H9 (cell line): ENCODE measurements at regions not wholly inside any gene's neighbourhood (a gene's known extent, or its start where the extent isn't known, plus 50 kb on each side); places are given as distances from the start of the nearest gene placed in this dataset.

Source experiments
- DNase-seq: peaks from one replicate; pipeline ENCODE4 v3.0.0-alpha.2; 2017
- H2AFZ ChIP-seq: one replicate; pipeline ENCODE4 v1.6.1; 2013; ENCODE audit warnings: mild to moderate bottlenecking, low read length, control low read depth, moderate library complexity
- H2AK5ac ChIP-seq: 2 replicates; pipeline ENCODE4 v1.6.1; 2013; ENCODE audit warnings: low read length, control low read depth, mixed read lengths; ENCODE audit not compliant: insufficient read length
- H2BK120ac ChIP-seq: one replicate; pipeline ENCODE4 v1.6.1; 2013; ENCODE audit warnings: low read depth, mild to moderate bottlenecking, low read length, control low read depth, inconsistent platforms; ENCODE audit not compliant: poor library complexity, severe bottlenecking
- H2BK12ac ChIP-seq: 2 replicates; pipeline ENCODE4 v1.6.1; 2013; ENCODE audit warnings: low read length, control low read depth, mixed read lengths, low read depth; ENCODE audit not compliant: insufficient read length
- H2BK15ac ChIP-seq: 2 replicates; pipeline ENCODE4 v1.6.1; 2013; ENCODE audit warnings: low read depth, low read length, control low read depth
- H2BK20ac ChIP-seq: one replicate; pipeline ENCODE4 v1.6.1; 2013; ENCODE audit warnings: low read depth, mild to moderate bottlenecking, low read length, control low read depth, inconsistent platforms; ENCODE audit not compliant: poor library complexity, severe bottlenecking
- H2BK5ac ChIP-seq: 2 replicates; pipeline ENCODE4 v1.6.1; 2013; ENCODE audit warnings: low read length, control low read depth, mixed read lengths; ENCODE audit not compliant: insufficient read length
- H3K14ac ChIP-seq: 2 replicates; pipeline ENCODE4 v1.6.1; 2013; ENCODE audit warnings: low read length, control low read depth; ENCODE audit not compliant: insufficient read depth
- H3K18ac ChIP-seq: 2 replicates; pipeline ENCODE4 v1.6.1; 2013; ENCODE audit warnings: low read depth, mild to moderate bottlenecking, mixed read lengths, low read length, control low read depth; ENCODE audit not compliant: insufficient read length
- H3K23ac ChIP-seq: 2 replicates; pipeline ENCODE4 v1.6.1; 2013; ENCODE audit warnings: low read length, control low read depth, mixed read lengths, low read depth; ENCODE audit not compliant: insufficient read length
- H3K23me2 ChIP-seq: 2 replicates; pipeline ENCODE4 v1.6.1; 2013; ENCODE audit warnings: low read depth, mild to moderate bottlenecking, mixed read lengths, low read length, control low read depth; ENCODE audit not compliant: insufficient read length, poor library complexity, severe bottlenecking
- H3K27ac ChIP-seq: 2 replicates; pipeline ENCODE4 v1.5.1; 2013; ENCODE audit warnings: low read length, control low read depth, mixed read lengths, low read depth; ENCODE audit not compliant: insufficient read length
- H3K27me3 ChIP-seq: 2 replicates; pipeline ENCODE4 v1.6.1; 2013; ENCODE audit warnings: low read length, control low read depth, inconsistent platforms; ENCODE audit not compliant: insufficient read depth
- H3K4ac ChIP-seq: 2 replicates; pipeline ENCODE4 v1.6.1; 2013; ENCODE audit warnings: low read depth, mild to moderate bottlenecking, control low read depth, inconsistent platforms, low read length, moderate library complexity
- H3K4me1 ChIP-seq: 2 replicates; pipeline ENCODE4 v1.6.1; 2013; ENCODE audit warnings: low read length, control low read depth, inconsistent platforms; ENCODE audit not compliant: insufficient read depth
- H3K4me2 ChIP-seq: 2 replicates; pipeline ENCODE4 v1.6.1; 2013; ENCODE audit warnings: low read length, control low read depth, mixed read lengths; ENCODE audit not compliant: insufficient read length, insufficient read depth
- H3K56ac ChIP-seq: 2 replicates; pipeline ENCODE4 v1.6.1; 2013; ENCODE audit warnings: low read depth, mild to moderate bottlenecking, mixed read lengths, low read length, control low read depth; ENCODE audit not compliant: insufficient read length
- H3K79me1 ChIP-seq: 2 replicates; pipeline ENCODE4 v1.6.1; 2013; ENCODE audit warnings: low read depth, mild to moderate bottlenecking, moderate library complexity, low read length, control low read depth, inconsistent platforms; ENCODE audit not compliant: insufficient read depth, poor library complexity, severe bottlenecking
- H3K79me2 ChIP-seq: 2 replicates; pipeline ENCODE4 v1.6.1; 2013; ENCODE audit warnings: low read length, control low read depth, inconsistent platforms; ENCODE audit not compliant: insufficient read depth
- H3K9ac ChIP-seq: 2 replicates; pipeline ENCODE4 v1.6.1; 2013; ENCODE audit warnings: low read length, control low read depth, mixed read lengths; ENCODE audit not compliant: insufficient read length; ENCODE audit errors: extremely low read depth
- H3K9me3 ChIP-seq: one replicate; pipeline ENCODE4 v1.6.1; 2013; ENCODE audit warnings: low read depth, low read length, inconsistent platforms; ENCODE audit not compliant: control insufficient read depth
- H3T11ph ChIP-seq: one replicate; pipeline ENCODE4 v1.6.1; 2013; ENCODE audit warnings: mild to moderate bottlenecking, low read length, control low read depth, inconsistent platforms
- H4K20me1 ChIP-seq: one replicate; pipeline ENCODE4 v1.6.1; 2013; ENCODE audit not compliant: control insufficient read depth, insufficient read length, insufficient read depth
- H4K5ac ChIP-seq: 2 replicates; pipeline ENCODE4 v1.6.1; 2013; ENCODE audit warnings: low read depth, mild to moderate bottlenecking, mixed read lengths, low read length, control low read depth; ENCODE audit not compliant: insufficient read length
- H4K8ac ChIP-seq: replicated peaks from 2 replicates; pipeline ENCODE4 v1.6.1; 2013; ENCODE audit warnings: low read length, control low read depth, mixed read lengths, low read depth; ENCODE audit not compliant: insufficient read length
- H4K91ac ChIP-seq: 2 replicates; pipeline ENCODE4 v1.6.1; 2013; ENCODE audit warnings: low read depth, mild to moderate bottlenecking, moderate library complexity, mixed read lengths, low read length, control low read depth; ENCODE audit not compliant: insufficient read length
- H3K27ac Mint-ChIP-seq, 3 experiments: 2 replicates in 2 of 3; 3 replicates in 1 of 3; pipeline ENCODE4 v1.8.0; 2020 to 2021; ENCODE audit warnings: mixed read lengths in 3 of 3, mild to moderate bottlenecking in 1 of 3, moderate library complexity in 1 of 3
- H3K27me3 Mint-ChIP-seq: 2 replicates; pipeline ENCODE4 v1.8.0; 2021; ENCODE audit warnings: low read depth, mild to moderate bottlenecking, moderate library complexity, mixed read lengths
- H3K36me3 Mint-ChIP-seq, 3 experiments: 2 replicates in 2 of 3; 3 replicates in 1 of 3; pipeline ENCODE4 v1.8.0; 2020 to 2021; ENCODE audit warnings: low read depth in 3 of 3, mixed read lengths in 3 of 3; ENCODE audit not compliant: insufficient read depth in 1 of 3
- H3K4me1 Mint-ChIP-seq, 2 experiments: 2 replicates each; pipeline ENCODE4 v1.8.0; 2020; ENCODE audit warnings: mixed read lengths in 2 of 2
- H3K4me3 Mint-ChIP-seq, 2 experiments: 2 replicates in 1 of 2; 3 replicates in 1 of 2; pipeline ENCODE4 v1.8.0; 2020 to 2021; ENCODE audit warnings: mild to moderate bottlenecking in 2 of 2, mixed read lengths in 2 of 2, moderate library complexity in 1 of 2
- H3K9me3 Mint-ChIP-seq, 2 experiments: 2 replicates in 1 of 2; 3 replicates in 1 of 2; pipeline ENCODE4 v1.8.0; 2020; ENCODE audit warnings: mild to moderate bottlenecking in 2 of 2, mixed read lengths in 2 of 2, moderate library complexity in 1 of 2
- CTCF ChIP-seq: fragments of 200-600 bp; sonication (generic); conservative IDR thresholded peaks from 3 replicates; pipeline ENCODE4 v1.8.0; 2021; ENCODE audit warnings: antibody characterized with exemption, mild to moderate bottlenecking
- WGBS: extraction: QIAGEN DNeasy Blood & Tissue Kit; methylation state at CpG from one replicate; pipeline ENCODE4 v1.1.7; 2013; ENCODE audit warnings: missing lambda C conversion rate, low lambda C conversion rate, mixed read lengths; ENCODE audit not compliant: insufficient read length; ENCODE audit errors: extremely low coverage; 5-methylcytosine and 5-hydroxymethylcytosine counted together

- Histone ChIP-seq H2AFZ (no peak overlapping the region), H3K9me3 (no peaks in the 10 kb centered on the region), H2BK12ac (no peak overlapping the region), H2AK5ac (no peak overlapping the region), H2BK120ac (no peak overlapping the region), H3K9ac (no peak overlapping the region), H3K18ac (no peak overlapping the region), H3K4ac (no peak overlapping the region), H2BK5ac (no peak overlapping the region), H3K4me1 (no peaks in the 10 kb centered on the region), H3K79me1 (no peaks in the 10 kb centered on the region), H4K91ac (no peak overlapping the region), H3K23ac (no peak overlapping the region), H3K56ac (no peak overlapping the region), H4K20me1 (no peaks in the 10 kb centered on the region), H3T11ph (no peak overlapping the region), H3K27me3 (no peaks in the 10 kb centered on the region), H3K4me2 (no peak overlapping the region), H3K27ac (no peak overlapping the region), H4K5ac (no peak overlapping the region), H2BK15ac (no peak overlapping the region), H4K8ac (no peak overlapping the region), H3K79me2 (no peaks in the 10 kb centered on the region), H3K14ac (no peak overlapping the region), H2BK20ac (no peak overlapping the region), H3K23me2 (no peaks in the 10 kb centered on the region)
- peaks cover 9 to 15% of the 10 kb centered on the region in 2 experiments for H3K4me1 Mint-ChIP-seq
- no peak overlapping the region for H3K27ac Mint-ChIP-seq
- H3K9me3 Mint-ChIP-seq, result no peaks in the 10 kb centered on the region
- TF ChIP-seq CTCF, result no peak
- DNase-seq, result no peak
- no peaks in the 10 kb centered on the region; the same call in 1 of the 2 replicates for H3K27me3 Mint-ChIP-seq
- no CpG with 5 or more reads among the region's 2 CpGs for WGBS
- H3K4me3 Mint-ChIP-seq, result no peak overlapping the region
- H3K36me3 Mint-ChIP-seq, result no peaks in the 10 kb centered on the region
Observed at GRCh38 chr10:128995676-128996075, 471.4 kb upstream of the MGMT start.
